Esophagus squamous epithelium (tissue), 5 donors: ENCODE measurements at regions not wholly inside any gene's neighbourhood (a gene's known extent, or its start where the extent isn't known, plus 50 kb on each side); places are given as distances from the start of the nearest gene placed in this dataset.

Source experiments
- DNase-seq: peaks from one replicate; lab custom pipeline; 2025; lab: John Stamatoyannopoulos, UW
- H3K27ac ChIP-seq, 4 donors: fragments of 200-600 bp; sonication (generic); one replicate each; pipeline ENCODE4 v1.5.1; 2016 to 2019; ENCODE audit warnings: mild to moderate bottlenecking in 1 of 4
- H3K27me3 ChIP-seq, 4 donors: fragments of 200-600 bp; sonication (generic); 1 replicate in 3 of 4; 2 replicates in 1 of 4; pipeline versions ENCODE4 v1.5.1 to v1.6.0; 2017 to 2021; ENCODE audit warnings: antibody characterized with exemption in 1 of 4
- H3K36me3 ChIP-seq, 3 donors: fragments of 200-600 bp; sonication (generic); one replicate each; pipeline ENCODE4 v1.5.1; 2016 to 2019
- H3K4me1 ChIP-seq, 3 donors: fragments of 200-600 bp; sonication (generic); one replicate each; pipeline ENCODE4 v1.5.1; 2017 to 2019
- H3K4me3 ChIP-seq, 4 donors: fragments of 200-600 bp; sonication (generic); 1 replicate in 3 of 4; 2 replicates in 1 of 4; pipeline ENCODE4 v1.5.1; 2016 to 2019; ENCODE audit warnings: mild to moderate bottlenecking in 2 of 4, moderate library complexity in 1 of 4
- H3K9me3 ChIP-seq, 3 donors: fragments of 200-600 bp; sonication (generic); one replicate each; pipeline ENCODE4 v1.5.1; 2016 to 2019
- POLR2A ChIP-seq, 4 donors: fragments of 450-650 bp; IDR thresholded peaks; one replicate each; pipeline ENCODE4 v1.6.1; 2017; ENCODE audit warnings: antibody characterized with exemption in 4 of 4, mild to moderate bottlenecking in 4 of 4, moderate library complexity in 3 of 4
- WGBS, 2 donors: methylation state at CpG; one replicate each; pipeline ENCODE4 v1.1.5; 2018; 5-methylcytosine and 5-hydroxymethylcytosine counted together
- intact Hi-C: fragments of 100-400 bp; cut with DNase I; formaldehyde crosslinking; loops from one replicate; pipeline ENCODE4 v1.15.0; 2022
- TF ChIP-seq, protein P1 (sequence below), 6 experiments: fragments of 450-650 bp in 4 of 6; fragments of 200-600 bp in 2 of 6; sonication (generic) in 2 of 6; IDR thresholded peaks; one replicate each; pipeline ENCODE4 v1.5.1; 2016 to 2019; ENCODE audit warnings: antibody characterized with exemption in 6 of 6, mild to moderate bottlenecking in 4 of 6, moderate library complexity in 4 of 6
- donor health status: DM: yes; HTN: yes; CAD: no.

DNA sequence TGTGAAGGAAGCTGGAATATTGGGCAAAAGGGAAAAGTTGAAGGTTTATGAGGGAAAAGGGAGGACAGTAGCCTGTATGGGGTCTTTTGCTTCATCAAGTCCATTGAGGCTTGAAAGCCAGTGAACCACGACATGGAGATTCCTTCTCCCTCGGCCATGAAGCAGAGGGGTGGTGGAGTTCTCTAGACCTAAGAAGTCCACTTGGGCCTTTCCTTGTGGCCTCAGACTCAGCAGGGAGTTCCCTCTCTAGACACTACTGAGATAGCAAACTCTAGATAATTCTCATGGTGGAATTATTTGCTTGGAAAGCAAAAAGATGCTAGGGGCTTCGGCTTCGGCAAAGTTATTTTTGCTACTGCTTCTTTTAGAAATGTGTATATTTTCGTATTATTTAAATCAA lies 78.5 kb downstream of the FOXD1 start:
- 85 to 89% methylated on average over 5 of the region's 5 CpGs for WGBS, 2 donors
- no peak overlapping the region for H3K27ac ChIP-seq
- H3K27me3 ChIP-seq, result peaks cover 0 to 10% (median 0%) of the 10 kb centered on the region in 4 donors
- TF ChIP-seq POLR2A (IDR thresholded peaks at IDR 0.05), result no peak
- TF ChIP-seq, protein P1, sequence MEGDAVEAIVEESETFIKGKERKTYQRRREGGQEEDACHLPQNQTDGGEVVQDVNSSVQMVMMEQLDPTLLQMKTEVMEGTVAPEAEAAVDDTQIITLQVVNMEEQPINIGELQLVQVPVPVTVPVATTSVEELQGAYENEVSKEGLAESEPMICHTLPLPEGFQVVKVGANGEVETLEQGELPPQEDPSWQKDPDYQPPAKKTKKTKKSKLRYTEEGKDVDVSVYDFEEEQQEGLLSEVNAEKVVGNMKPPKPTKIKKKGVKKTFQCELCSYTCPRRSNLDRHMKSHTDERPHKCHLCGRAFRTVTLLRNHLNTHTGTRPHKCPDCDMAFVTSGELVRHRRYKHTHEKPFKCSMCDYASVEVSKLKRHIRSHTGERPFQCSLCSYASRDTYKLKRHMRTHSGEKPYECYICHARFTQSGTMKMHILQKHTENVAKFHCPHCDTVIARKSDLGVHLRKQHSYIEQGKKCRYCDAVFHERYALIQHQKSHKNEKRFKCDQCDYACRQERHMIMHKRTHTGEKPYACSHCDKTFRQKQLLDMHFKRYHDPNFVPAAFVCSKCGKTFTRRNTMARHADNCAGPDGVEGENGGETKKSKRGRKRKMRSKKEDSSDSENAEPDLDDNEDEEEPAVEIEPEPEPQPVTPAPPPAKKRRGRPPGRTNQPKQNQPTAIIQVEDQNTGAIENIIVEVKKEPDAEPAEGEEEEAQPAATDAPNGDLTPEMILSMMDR (IDR thresholded peaks at IDR 0.05), result no peak
- no peak for DNase-seq
- no peaks in the 10 kb centered on the region for H3K9me3 ChIP-seq
- no peak overlapping the region for H3K4me3 ChIP-seq
- H3K4me1 ChIP-seq, result peaks cover 0 to 23% (median 0%) of the 10 kb centered on the region in 3 donors
- H3K36me3 ChIP-seq, result no peaks in the 10 kb centered on the region
- intact Hi-C loops, result no loop called here

DNA sequence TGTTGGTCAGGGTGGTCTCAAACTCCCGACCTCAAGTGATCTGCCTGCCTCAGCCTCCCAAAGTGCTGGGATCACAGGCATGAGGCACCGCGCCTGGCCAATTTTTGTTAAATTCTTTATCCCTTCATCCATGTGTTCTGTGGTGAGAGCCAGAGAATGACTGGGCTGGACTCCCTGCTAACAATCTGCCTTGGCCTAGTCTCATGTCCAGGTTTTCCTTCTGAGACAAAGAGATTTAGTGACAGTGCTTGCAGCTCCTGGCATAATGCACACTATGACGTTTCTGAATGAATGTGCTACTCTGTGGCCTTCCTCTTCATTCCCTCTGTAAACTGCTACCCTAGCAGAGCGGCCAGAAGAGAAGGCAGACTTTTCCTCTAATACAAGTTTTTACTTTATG lies 79.3 kb downstream of the FOXD1 start:
- DNase-seq, result no peak
- peaks cover 0 to 9% (median 0%) of the 10 kb centered on the region in 4 donors for H3K27me3 ChIP-seq
- H3K36me3 ChIP-seq, result no peaks in the 10 kb centered on the region
- no peak overlapping the region for H3K27ac ChIP-seq
- TF ChIP-seq POLR2A (IDR thresholded peaks at IDR 0.05), result no peak
- TF ChIP-seq, protein P1 (IDR thresholded peaks at IDR 0.05), result no peak
- intact Hi-C loops, result no loop called here
- peaks cover 0 to 23% (median 0%) of the 10 kb centered on the region in 3 donors for H3K4me1 ChIP-seq
- no peaks in the 10 kb centered on the region for H3K9me3 ChIP-seq
- WGBS, 2 donors, result 78 to 82% methylated on average over 3 to 5 of the region's 5 CpGs
- H3K4me3 ChIP-seq, result no peak overlapping the region

DNA sequence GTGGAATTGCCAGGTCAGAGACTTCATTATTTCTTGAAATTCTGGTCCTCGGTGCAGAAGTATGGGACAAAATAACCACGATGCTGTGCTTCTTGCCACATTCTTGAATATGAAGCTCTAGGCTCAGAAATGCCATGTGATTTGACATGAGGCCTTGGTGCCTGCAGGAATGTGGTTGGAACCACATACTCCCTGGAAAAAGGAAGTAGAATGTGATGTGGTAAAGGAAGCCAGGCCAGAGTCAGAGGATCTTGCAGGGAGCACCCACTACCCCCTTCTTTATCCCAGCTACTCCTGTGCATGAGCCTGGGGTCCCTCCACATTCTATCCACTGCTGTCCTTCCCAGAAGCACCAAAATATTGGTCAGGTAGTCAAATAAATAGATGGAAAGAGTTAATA lies 80.9 kb downstream of the FOXD1 start:
- intact Hi-C loops, result no loop called here
- no peaks in the 10 kb centered on the region for H3K9me3 ChIP-seq
- no peak overlapping the region for H3K27ac ChIP-seq
- TF ChIP-seq, protein P1 (IDR thresholded peaks at IDR 0.05), result no peak
- no peak for TF ChIP-seq POLR2A (IDR thresholded peaks at IDR 0.05)
- DNase-seq, result no peak
- H3K36me3 ChIP-seq, result no peaks in the 10 kb centered on the region
- peaks cover 0 to 10% (median 0%) of the 10 kb centered on the region in 4 donors for H3K27me3 ChIP-seq
- WGBS, 2 donors, result 73 to 74% methylated on average over 2 of the region's 2 CpGs
- peaks cover 0 to 23% (median 0%) of the 10 kb centered on the region in 3 donors for H3K4me1 ChIP-seq
- no peak overlapping the region for H3K4me3 ChIP-seq

DNA sequence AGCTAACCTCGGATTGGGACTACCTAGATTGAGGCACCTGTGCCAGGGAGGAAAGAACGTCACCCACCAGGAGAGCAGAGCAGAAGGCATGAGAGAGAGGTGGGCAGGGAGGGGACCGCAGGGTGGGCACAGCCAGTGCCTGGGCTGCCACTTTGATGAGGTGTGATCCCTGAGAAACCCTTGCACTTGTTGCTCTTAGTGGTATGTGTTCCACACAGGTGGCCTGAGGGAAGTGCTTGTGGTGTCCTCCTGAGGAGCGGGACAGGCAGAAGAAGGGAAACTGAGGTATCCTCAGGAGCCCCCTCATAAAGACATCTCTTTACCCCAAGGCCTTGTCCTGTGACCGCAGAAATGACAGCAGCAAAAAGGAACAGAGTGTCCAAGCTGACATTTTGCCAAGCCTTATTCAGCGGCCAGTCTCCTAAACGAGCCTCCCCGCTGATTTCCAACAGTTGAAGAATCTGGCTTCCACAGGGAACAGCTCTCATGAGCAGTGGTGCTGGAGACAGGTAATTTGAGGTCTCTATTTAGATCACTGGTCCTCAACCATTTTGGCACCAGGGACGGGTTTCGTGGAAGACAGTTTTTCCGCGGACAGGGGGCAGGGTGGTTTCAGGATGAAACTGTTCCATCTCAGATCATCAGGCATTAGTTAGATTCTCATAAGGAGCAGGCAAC lies 82.4 kb downstream of the FOXD1 start:
- peaks cover 0 to 19% (median 0%) of the 10 kb centered on the region in 3 donors for H3K4me1 ChIP-seq
- H3K27me3 ChIP-seq, result peaks cover 0 to 10% (median 0%) of the 10 kb centered on the region in 4 donors
- 87% methylated on average over 8 to 10 of the region's 12 CpGs for WGBS, 2 donors
- H3K4me3 ChIP-seq, result no peak overlapping the region
- no peaks in the 10 kb centered on the region for H3K9me3 ChIP-seq
- DNase-seq, result no peak
- no peak overlapping the region for H3K27ac ChIP-seq
- H3K36me3 ChIP-seq, result no peaks in the 10 kb centered on the region
- TF ChIP-seq, protein P1 (IDR thresholded peaks at IDR 0.05), result no peak
- no peak for TF ChIP-seq POLR2A (IDR thresholded peaks at IDR 0.05)
- intact Hi-C loops, result no loop called here

DNA sequence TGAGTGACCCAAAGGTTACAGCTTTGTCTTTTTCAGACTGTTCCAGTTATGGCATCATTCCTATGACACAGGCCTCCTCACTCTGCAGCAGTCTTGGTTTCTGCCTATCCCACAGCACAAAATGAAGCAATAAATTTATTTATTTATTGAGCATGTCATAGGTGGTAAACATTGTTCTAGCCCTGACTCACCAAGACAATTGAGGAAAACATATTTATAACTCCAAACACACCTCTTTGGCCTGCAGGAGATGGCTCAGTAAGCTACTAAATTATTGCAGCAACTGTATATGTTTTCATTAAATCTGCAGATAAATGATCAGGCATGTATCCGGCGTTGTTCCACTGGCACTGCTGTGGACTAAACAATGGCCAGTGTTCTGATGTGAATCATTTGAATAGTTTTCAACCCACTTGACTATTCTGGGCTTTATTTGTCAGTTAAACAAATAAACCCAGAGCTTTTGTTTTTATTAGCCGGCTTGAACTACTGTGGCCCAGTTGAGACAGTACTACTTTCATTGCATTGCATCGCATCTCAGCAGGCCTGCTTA lies 83.2 kb downstream of the FOXD1 start:
- Histone ChIP-seq H3K27me3 (peaks cover 0 to 10% (median 0%) of the 10 kb centered on the region in 4 donors), H3K4me3 (no peak overlapping the region), H3K9me3 (no peaks in the 10 kb centered on the region), H3K36me3 (no peaks in the 10 kb centered on the region), H3K4me1 (peaks cover 0 to 11% (median 0%) of the 10 kb centered on the region in 3 donors), H3K27ac (no peak overlapping the region)
- WGBS, 2 donors, result 48 to 67% methylated on average over 4 of the region's 4 CpGs
- intact Hi-C loops, result no loop called here
- no peak for DNase-seq
- TF ChIP-seq, protein P1 (IDR thresholded peaks at IDR 0.05), result no peak
- no peak for TF ChIP-seq POLR2A (IDR thresholded peaks at IDR 0.05)
